NCI-H510A treated with DMSO at 0.1 percent for 48 hours (cell line): ENCODE measurements at regions not wholly inside any gene's neighbourhood (a gene's known extent, or its start where the extent isn't known, plus 50 kb on each side); places are given as distances from the start of the nearest gene placed in this dataset.

Experiments used
- DNase-seq: peaks from one replicate; lab custom pipeline; 2025; lab: John Stamatoyannopoulos, UW

DNA sequence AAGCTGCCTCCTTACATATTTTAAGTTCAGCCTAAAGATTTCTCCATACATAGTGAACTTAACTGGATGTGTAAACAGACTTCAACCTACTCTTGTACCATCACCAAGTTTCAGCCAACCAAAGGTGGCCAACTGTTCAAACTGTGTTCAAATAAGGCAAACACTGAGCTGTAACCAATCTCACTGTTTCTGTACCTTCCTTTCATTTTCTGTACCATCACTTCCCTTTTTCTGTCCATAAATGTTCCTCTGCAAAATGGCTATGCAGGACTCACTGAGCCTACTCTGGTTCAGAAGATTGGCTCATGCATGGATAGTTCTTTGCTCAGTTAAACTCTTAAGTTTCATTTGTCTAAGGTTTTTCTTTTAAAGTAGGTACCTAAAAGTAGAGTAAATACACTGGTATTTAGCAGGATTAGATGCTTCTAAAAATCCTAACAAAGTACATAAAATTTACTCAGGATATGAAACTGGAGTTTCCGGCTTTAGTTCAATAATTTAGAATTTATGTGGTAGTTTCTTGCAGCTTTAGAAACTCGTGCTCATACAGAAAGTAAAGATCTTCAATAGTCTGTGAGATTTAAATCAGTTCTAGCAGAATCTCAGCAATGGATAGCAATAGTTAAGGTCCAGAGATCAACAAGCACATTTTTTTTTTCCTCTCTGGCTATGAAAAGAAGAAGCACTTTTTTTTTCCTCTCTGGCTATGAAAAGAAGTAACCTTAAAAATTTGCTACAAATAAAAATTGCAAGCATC is 282.0 kb upstream of the PPFIA2 start:
- no peak for DNase-seq

DNA sequence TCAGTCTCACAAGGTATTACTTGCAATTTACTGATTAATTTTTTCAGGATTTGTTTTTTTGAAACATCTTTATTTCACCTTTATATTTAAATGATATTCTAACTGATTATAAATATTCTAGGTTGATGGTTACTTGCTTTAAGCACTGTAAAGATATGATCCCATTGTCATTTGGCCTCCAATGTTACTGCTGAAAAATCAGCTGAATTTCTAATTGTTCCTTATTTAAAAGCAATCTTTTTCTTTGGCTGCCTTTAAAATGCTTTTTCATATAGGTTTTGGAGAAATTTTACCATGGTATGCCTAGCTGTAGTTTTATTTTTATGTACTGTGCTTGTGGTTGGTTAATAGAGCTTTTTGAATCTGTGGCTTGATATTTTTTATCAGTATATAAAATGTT is 275.6 kb upstream of the PPFIA2 start:
- DNase-seq: no peak

DNA sequence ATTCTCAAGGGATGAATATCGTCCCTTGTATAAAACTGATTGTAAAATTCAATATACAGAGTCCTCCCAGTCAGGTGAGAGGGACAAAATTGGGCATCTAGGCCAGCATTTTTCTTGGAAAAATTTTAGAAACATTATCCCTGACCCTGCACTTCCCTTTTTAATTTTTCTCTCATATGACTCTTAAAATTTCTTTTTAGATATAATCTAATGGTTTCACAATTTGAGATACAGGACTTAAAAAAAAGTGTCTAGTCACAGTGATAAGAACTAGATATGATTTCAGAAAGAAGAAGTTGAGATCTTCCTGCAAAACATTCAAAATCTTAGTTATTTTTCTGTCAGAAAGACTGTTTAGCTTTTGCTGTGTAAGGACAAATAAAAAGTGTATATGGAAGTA is 270.8 kb upstream of the PPFIA2 start:
- no peak for DNase-seq

DNA sequence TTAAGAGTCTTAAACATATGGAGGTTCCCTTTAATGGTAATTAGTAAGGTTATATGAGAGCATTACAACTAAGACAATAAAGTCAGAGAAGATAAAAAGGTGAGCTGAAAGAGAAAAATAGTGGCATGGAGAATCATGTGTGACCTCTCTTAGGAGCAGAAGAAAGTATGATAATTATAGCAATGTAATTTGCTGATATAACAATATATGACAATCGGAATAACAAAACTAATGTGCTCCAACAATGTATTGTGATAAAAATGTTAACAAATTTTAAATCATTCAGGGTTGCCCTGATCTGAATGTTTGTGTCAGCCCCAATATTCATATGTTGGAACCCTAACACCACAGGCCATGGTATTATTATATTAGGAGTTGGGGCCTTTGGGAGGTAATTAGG is 269.6 kb upstream of the PPFIA2 start:
- DNase-seq: no peak

DNA sequence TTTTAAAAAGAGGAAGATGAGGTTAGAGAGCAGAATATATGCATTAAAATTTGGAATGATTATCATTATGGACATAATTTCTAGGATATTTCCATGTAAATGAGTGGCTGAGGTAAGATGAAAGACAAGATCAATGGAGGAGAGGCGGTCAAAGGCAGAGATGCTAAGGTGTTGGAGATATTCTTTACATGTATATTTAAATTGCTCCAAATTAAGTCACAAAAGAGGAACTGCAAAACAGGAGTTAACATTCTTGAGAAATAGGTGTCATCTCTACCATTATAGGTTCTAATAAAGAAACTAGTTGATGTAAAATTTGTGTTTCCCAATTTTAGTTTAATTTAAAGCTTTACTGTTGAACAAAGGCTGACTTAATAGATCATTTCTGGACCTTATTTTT is 268.5 kb upstream of the PPFIA2 start:
- no peak for DNase-seq

DNA sequence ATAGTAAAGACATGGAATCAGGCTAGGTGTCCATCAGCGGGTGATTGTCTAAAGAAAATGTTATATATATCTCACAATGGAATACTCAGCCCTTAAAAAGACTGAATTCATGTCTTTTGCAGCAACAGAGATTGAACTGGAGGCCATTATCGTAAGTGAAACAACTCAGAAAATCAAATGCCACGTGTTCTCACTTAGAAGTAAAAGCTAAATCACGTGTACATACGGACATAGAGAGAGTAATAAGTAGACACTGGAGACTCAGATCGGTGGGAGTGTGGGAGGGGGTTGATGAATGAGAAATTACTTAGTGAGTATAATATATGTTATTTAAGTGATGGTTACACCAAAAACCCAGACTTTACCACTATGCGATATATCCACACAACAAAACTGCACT is 266.3 kb upstream of the PPFIA2 start:
- no peak for DNase-seq

DNA sequence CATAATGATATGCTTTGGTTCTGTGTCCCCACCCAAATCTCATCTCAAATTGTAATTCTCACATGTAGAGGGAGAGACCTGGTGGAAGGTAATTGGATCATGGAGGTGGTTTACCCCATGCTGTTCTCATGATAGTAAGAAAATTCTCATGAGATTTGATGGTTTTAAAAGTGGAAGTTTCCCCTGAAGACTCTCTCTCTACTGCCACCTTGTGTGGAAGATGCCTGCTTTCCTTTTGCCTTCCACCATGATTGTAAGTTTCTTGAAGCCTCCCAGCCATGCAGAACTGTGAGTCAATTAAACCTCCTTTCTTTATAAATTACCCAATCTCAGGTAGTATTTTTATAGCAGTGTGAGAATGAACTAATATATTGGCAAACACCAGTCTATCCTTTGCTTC is 260.4 kb upstream of the PPFIA2 start:
- no peak for DNase-seq

DNA sequence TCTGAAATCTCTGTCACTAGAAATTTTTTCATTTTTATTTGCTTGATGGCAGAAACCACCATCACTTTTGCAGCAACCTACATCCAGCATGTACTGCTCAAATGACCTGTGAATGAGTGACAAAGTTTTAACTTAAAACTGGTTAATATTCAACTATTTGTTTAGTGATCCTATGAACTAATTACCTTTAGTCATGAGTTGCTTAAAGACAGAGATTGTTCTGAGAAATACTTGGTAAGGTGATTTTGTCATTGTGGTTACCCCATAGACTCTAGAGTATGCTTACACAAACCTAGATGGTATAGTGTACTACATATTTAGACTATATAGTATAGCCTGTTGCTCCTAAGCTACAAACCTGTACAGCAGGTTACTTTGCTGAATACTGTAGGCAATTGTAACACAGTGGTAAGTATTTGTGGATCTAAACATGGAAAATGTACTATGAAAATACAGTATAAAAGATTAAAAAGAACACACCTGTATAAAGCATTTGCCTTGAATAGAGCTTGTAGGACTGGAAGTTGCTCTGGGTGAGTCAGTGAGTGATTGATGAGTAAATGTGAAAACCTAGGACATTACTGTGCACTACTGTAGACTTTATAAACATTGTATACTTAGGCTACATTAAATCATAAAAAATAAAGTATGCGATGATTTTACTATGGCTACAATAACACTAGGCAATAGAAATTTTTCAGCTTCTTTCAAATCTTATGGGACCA is 256.6 kb upstream of the PPFIA2 start:
- DNase-seq: no peak

DNA sequence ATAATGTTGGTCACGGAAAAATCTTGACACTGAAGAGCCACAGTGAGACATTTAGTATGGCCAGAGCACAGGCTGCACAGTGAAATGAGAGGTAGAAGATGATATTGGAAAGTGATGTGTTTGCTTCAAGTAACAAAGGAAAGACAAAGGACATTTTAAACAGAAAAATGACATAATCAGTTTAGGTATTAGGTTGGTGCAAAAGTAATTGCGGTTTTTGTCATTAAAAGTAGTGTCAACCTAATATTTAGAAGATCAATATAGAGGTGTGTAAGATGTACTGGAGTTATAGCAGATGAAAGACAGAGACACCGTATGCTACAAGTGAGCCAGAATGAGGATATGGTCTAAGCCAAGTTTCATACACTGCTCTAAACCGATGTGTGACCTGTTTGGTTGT is 253.0 kb upstream of the PPFIA2 start:
- DNase-seq: no peak

DNA sequence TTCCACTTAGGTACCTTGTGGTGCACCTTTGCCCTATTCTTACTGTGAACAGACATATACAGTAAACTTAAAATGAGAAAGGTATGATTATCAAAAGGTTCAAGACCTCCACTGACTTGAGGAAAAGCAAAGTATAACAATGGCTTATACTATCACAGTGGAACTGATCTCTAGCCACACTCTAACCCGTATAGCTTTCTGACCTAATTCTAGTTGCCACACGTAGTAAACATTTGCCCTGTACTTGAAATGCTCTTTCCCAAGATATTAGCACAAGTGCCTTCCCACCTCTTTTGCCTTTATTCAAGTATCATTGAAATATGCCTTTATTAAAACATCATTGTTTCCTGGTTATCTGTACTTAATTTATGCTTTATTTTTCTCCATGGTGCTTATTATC is 250.4 kb upstream of the PPFIA2 start:
- no peak for DNase-seq

DNA sequence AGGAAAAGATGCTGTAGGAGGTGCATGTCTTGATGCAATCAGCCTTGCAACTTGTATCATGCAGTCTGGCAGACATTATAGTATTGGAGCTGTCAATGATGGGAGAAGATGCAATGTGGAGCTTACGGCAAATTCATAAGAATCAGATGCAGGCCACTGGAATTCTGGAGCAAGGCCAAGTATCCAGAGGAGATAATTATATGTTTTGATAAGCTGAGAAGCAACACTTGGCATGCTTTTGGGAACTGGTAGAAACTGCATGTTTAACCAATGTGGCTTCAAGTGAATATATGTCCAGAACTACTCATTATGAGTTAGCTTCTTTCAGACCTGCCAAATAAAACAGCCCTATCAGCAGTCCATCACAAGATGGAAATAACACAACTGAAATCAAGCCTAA is 249.1 kb upstream of the PPFIA2 start:
- no peak for DNase-seq

DNA sequence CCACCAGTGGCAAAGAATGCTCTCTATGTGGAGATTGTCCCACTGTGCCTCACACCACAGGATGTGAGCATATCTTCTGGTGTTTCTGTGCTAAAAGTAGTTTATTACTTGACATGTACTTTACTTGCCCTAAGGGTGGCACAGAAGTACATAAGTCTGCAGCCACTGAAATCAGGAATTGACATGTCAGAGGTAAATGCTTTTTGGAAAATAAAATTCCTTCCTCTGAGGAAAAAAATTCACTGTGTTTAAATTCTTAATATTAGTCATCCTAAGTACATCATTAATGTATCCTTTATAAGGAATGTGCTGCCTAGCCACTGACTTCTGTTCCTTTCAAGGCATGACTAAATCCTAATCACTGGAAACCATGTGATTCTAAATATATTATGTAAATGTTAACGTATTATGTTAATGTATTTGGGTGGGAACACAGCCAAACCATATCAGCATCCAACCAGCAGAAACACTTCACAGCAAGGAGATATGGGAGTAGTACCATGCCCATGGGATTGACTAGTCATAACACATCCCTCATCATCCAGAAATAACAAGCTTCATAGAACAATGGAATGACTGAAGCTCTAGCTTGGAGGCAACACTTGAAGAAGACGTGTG is 239.7 kb upstream of the PPFIA2 start:
- no peak for DNase-seq

DNA sequence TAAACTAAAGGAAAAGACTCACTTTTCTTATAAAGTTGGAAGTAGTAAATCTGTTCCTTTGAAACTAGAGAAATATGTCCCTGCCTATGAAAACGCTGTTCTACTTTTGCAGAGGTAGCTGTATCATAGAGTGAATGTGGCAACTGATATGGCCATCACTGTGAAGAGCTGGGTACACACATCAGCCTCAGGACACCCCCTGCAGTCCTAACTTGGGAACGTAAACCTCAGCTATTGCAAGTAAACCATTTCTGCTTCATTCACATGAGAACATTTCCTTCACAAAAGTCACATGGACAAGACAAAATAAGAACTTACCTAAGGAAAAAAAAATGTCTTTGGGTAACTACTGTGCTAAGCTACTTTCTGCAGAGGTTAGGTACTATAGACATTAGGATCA is 233.3 kb upstream of the PPFIA2 start:
- no peak for DNase-seq

DNA sequence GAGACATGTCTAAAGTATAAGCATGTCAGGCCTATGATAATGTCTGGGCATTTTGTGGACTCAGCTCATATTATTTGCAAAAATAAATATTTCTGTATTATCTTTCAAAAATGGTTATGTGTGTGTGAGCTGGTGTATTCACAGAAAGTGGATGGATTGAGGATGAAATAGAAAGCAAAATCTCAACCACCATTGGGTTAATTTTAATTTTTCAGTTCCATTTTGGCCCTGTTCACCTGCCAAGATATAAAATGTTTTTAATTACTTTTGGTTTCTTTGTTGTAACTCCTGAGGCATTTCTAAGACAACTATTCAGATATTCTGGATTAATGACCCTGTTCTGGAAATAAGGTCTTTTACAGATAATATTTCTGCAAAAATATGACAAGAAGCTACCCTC is 232.7 kb upstream of the PPFIA2 start:
- DNase-seq: no peak

DNA sequence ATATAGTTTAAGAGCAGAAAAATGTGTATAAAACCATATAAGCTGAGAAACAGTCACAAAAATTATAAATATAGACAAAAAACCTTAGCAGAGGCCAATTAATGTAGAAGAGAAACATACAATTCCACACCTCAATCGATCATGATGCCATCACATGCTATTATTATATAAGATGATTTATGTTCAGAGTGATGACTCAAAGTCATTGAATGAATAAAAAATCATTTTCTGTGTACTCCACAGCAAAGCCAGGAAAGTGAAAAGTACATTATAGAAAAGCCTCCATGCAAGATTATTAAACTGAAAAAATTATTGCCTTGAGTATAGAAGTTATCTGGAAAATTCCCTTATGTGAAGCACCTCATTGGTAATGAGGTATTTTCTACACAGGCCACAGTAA is 229.2 kb upstream of the PPFIA2 start:
- no peak for DNase-seq

DNA sequence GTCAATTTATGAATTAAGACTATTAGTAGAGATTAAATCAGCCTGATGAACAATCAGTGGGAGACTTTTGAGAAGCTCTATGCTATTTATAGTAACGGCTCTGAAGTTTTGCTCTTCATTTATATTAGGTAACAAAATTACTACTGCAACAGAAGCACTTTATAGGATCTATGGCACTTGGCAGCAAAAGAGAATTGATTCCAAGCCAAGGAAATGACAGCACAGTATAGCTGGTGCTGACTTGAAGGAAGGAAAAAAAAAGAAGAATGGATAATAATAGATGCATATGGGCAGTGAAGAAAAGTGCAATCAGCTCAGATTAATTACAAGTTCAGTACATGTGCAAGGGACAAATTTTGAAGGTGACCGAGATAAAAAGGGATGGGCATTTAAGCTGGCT is 228.2 kb upstream of the PPFIA2 start:
- no peak for DNase-seq

DNA sequence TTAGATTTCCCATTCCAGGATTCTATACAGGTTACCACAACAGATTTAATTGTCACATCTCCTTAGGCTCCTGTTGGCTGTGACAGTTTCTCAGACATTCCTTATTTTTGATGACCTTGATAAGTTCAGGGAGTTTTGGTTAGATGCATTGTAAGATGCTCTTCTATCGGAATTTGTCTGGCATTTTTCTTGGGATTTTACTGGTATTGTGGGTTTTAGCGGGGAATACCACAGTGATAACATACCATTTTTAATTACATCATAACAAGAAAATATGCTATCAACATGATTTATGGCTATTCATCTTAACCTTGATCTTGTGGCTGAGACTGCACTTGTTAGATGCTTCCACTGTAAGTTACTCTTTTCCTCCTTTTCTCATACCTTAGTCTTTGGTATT is 217.5 kb upstream of the PPFIA2 start:
- no peak for DNase-seq

DNA sequence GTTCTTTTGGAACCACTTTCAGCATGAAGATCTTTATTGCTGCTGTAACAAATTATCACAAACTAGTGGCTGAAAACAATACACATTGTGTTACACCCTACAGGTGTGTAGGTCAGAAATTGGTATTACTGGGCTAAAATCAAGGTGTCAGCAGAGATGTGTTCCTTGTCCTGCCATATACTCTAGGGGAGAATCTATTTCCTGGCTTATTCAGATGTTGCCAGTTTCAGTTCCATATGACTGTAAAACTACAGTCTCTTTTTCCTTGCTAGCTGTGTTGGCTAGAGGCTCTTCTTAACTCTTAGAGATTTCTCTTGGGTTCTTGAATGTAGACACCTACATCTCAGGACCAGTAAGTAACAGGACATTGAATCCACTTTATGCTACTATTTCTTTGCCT is 215.6 kb upstream of the PPFIA2 start:
- no peak for DNase-seq

DNA sequence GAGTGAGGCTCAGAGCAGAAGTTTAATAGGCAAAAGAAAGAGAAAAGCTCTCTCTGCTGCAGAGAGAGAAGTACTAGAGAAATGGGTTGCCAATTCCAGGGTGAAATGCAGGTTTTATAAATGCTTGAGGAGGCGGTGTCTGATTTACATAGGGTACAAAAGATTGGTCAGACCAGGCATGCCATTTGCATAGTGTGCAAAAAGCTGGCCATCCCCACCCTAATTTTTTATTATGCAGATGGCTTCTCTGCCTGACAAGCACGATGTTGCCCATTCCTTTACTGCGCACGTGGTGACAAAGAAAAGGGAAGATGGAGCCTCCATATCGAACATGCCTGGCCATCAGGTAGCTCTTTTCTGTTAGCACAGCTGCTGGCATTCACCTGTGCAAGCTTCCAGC is 209.3 kb upstream of the PPFIA2 start:
- DNase-seq: no peak

DNA sequence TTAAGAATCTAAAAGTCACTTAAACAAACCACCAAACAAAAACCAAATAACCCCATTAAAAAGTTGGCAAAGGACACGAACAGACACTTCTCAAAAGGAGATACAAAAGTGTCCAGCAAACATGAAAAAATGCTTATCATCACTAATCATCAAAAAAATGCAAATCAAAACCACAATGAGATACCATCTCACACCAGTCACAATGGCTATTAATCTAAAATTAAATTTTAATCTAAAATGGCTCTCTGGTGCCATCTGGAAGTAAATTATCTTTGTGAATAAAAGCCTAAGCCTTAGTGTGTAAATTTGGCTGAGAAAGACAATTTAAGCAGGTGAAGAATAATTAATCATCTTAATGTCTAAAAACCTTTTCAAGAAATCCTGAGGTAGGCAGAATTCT is 204.5 kb upstream of the PPFIA2 start:
- DNase-seq: no peak

DNA sequence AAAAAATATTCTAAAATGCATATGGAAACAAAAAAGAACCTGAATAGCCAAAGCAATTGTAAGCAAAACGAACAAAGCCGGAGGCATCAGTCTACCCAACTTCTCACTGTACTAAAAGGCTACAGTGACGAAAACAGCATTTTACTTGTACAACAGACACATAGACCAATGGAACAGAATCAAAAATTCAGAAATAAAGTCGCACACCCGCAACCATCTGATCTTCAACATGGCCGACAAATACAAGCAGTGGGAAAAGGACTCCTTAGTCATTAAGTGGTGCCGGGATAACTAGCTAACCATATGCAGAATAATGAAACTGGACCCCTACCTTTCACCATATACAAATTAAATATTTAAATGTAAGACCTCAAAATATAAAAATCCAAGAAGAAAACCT is 203.9 kb upstream of the PPFIA2 start:
- DNase-seq: no peak

DNA sequence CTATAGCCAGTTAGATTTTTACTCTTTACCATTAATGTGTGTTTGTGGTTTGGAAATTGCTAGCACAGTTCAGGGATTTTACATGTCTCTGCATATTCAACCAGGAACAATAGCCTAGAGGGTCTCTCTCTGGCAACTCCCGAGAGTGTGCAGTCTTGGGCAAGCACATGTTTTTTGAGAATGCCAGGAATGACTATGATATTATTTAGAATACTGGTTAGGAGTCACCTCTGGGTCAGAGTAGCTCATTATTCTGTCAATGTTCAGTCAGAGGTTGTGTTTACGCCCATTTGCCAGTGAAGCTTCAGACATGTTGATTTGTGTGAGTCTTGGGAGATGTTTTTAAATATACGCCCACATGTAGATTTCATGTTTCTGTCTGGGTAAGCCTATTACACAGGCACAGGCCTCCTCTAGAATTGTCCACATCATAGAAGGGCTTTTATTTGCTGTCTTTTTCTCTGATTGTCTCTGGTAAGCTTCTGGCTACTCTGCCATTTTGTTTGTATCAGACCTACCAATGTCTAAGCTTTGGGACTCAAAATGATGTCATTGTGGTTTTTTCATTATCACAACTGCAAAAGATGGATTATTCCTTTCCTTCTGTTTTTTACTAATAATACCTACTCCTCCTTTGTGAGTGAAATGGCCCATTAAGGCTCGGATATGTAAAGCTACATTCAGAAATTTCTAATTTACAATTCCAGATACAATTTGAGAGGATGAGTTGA is 203.1 kb upstream of the PPFIA2 start:
- no peak for DNase-seq

DNA sequence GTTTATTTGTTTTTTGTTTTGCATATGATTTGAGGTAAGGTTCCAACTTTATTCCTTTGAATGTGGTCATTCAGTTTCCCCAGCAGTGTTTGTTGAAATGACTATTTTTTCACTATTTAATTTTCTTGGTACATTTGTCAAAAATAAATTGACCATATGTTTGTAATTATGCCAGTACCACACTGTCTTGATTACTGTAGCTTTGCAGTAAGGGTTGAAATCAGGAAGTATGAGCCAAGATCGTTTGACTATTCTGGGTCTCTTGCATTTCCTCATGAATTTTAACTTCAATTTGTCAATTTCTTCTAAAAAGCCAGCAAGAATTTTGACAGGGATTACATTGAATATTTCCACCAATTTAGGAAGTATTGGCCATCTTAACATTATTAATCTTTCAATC is 199.3 kb upstream of the PPFIA2 start:
- DNase-seq: no peak
